ENCODE measurements at regions not wholly inside any gene's neighbourhood (a gene's known extent, or its start where the extent isn't known, plus 50 kb on each side); places are given as distances from the start of the nearest gene placed in this dataset.
"Not testable (repeated sequence)": the region's sequence is repeated elsewhere in the genome, so short reads cannot be mapped to it uniquely, and the experiment has no call there.

DNA sequence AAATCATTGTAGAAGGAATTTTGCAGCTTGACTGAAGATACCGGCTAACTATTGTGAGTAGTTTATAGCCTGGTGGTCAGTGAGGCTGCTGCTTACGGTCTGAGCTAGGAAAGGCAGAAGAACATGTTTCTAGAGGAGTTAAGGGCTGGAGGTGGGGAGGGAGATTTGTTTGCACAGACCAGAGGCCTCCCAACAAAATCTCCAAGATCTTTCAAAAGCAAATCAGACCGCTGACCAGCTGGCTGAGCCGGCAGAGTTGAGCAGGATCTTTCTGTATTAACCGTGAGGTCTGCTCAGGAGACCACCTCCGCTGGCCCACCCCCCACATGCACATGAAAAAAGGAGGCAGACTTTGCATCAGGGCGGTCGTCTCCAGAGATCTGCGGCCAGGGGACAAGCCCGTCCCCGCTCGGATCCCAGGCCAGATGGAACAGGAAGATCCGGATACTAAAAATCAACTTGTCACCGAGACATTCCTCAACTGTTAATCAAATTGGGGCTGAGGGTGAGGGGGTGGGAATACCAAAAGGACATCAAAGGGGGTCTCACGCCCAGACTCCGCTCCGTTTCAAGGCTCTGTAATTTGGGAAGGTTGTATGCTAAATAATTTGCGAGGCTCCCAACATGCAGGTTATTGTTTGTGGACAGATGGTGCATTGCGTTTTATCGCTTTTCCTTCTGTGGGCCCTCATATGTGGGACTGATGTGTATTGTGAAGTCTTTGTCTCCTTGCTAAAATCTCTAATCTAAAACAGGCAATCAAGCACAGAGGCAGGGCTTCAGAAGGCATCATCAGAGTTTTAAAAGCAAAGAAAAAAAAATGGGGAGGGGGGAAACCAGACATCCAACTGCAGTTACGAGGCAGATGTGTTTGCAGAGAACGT is 319.0 kb downstream of the ZNF536 start:
- DNase-seq: no peak

DNA sequence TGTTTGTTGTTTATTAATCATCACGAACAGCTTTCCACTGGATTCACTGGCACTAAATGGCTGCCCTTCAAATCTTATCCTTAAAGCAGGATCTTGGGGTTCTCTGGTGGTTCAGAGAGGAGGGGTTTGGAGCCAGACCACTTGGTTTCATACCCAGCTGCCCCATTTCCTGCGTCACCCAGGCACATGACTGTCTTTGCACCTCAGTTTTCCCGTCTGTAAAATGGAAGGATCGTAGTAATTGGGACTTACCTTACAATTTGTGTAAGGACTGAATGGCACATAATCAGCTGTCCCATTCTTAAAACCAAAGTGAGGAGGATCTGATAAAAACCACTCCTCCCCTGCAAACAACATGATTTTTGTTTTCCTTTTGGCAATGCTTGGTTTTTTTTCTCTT is 318.3 kb downstream of the ZNF536 start:
- DNase-seq: no peak

GRCh38 chr19:30689474-30689873 is 317.3 kb downstream of the ZNF536 start:
- DNase-seq: no peak

DNA sequence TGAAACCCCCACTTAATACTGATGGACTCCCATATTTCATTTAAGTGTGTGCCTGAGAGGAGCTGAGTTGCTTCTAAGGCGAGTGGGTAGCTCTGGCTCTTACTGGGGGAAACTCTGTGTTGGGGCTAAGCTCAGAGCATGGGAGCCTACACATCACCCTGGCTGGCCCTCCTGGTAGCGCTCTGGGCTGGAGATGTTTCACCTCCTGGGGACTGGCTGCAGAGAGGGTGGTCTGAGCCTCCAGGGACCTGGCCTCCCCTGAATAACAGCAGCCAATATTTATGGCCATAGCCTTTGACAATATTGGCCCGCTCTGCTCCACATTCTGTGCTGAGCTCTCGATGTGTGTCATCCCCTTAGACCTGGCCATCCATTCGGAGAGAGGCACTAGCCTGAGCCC is 316.5 kb downstream of the ZNF536 start:
- no peak for DNase-seq

- DNase-seq: no peak
These were observed 314.8 kb downstream of the ZNF536 start for GRCh38 chr19:30686826-30687566.

DNA sequence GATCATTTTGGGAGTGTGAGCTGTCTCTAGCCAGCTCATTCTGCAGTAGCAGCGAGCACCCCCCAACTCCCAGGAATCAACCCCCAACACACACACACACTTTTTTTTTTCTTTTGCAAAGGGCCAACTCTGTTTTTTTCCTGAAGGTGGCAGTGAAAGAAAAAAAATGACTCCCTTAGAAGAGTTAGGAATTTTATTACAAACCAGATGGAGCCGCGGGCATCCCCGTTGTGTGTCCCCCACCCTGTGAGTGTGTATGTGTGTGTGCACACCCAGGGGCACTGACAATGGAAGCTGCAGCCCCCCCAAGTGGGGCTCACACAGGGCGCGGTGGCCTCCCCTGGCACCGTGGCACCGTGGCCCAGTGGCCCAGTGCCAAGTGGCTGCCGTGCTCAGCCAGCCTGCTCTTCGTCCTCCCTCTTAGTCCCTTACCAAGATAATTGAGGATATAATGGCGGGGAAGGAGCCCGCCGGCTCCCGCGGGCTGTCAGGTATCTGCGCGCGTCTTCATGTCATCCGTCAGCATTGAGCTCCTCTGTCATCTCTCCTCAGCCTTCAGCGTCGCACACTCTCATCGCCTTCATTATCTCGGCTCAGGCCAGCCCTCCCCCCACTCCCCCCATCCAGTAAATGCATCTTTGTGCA is 314.1 kb downstream of the ZNF536 start:
- DNase-seq: no peak

DNA sequence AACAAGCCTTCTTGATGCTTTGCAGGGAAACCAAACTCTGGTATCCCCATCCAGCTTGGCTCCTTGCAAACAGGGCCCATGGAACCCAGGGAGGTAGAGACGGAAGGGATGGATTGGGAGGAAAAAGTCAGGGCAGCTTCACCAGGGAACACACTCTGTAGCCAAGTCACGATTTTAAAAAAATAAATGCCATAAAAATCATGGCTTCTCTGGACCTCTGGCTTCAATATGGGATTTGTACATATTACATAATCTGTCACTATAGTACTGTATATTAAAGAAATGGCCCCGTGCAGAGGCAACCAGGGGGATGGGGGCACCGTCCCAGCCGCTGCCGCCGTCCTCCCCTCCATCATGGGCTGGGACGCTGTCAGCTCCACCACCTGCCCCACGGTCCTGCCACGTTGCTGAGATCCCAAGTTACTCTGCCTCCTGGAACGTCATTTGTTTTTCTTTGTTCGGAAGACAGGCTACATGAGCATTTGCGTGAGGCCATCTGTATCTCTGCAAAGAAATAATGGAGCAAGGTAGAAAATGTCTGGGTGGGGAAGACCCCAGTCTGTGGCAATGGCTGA is 313.3 kb downstream of the ZNF536 start:
- DNase-seq: no peak

- no peak for DNase-seq
These were observed 312.4 kb downstream of the ZNF536 start for GRCh38 chr19:30684613-30685012.

DNA sequence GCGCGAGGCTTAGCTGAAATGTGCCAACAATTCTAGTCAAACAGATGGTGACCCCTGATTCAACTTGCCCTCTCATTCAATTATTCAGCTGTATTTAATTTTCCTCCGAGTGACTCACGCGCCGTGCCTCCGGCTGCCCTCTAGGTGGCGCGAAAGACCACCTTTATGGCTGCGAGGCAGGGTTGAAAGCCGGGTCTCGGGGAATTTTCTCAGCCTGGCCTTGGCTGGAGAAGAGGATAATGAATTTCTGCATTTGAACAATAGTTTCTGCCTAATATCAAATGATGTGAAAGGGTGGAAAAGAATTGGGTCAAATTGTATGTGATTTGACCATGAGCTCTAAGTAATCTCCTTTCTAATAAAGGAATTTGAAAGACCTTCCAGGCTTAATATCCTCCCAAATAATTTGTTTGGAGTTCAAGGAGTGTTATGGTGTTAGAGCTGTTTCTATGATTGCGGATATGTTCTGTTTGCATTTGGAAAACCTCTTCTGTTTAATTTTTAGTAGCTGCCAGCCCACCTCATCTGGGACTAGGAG is 310.9 kb downstream of the ZNF536 start:
- DNase-seq: peak in 1 of 2 donors; percentile 1

DNA sequence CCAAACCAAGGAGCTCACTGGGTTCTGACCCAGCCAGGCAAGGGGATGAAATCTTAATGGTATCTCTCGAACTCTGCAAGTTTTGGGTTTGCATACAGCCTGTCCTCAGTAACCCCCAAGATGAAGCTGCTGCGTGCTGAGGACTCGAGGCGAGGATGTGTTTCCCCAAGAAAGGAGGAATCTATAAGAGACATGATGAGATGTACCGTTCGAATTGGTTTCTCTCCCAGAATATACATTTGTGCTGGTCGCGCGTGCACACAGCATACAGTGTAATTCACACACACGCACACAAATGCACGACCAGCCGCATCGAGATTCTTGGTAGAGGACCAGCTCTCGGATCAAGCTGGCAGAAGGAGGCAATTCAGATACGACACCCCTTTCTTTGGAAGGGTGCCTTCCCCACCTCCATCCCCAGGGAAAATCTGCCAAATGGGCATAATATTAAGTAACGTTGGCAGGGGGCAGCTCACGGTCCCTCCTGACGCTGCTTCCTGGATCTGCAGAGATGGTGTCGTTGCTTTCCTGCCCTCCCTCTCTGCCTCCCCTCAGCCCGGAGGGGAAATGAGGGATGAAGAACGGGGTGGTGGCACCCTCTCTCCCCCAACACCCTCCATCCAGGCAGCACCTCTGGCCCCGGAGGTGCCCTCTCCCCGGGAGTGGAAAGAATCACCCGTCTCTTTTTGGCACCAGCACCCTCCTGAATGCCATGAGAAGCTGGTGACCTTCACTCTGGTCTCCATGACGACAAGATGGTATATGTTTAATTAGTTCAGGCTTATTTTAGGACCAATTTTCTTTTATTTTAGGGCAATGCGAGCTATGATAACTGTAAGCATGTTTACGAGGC is 310.2 kb downstream of the ZNF536 start:
- no peak for DNase-seq

DNA sequence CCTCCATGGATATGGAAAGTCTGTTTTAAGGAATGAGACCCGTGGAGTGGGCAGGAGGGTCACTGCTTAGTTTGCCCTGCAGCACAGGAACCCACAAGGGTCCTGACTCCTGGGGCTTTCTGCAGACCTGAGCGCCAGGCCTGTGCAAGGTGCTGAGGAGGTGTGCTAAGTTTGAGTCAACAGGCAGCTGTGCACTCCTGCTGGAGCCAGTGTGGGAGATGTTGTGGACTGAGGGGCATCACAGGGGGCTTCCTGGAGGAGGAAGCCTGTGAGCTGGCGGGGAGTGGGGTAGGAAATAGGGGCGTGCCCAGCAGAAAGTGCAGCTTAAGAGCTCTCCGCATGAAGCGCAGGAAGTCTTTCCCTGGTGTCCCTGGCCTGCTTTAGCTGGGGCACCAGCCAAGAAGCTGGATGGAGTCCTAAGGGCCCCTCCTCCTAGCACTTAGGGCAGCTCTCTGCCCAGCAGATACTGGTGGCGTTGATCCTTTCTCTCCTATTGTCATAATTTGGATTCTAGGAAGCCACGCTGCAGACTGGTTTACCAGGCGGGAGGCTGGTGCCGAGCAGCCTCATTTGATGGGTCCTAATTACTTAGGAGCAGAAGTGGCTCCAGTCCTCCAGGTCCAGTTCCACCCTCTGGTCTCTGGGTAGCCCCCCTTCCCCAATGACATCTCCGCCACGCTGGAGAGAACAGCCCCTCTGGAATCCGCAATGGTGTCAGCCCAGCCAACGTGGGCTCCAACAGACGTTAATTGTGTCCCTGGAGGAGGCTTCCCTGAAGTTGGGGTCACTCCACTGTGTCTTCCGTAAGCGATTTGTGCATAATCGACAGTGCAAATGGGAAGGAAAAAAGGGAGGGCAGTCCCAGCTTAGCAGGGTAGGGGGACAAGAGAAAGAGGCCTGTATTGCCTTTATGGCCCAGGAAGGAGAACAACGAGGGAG is 309.2 kb downstream of the ZNF536 start:
- DNase-seq: no peak

DNA sequence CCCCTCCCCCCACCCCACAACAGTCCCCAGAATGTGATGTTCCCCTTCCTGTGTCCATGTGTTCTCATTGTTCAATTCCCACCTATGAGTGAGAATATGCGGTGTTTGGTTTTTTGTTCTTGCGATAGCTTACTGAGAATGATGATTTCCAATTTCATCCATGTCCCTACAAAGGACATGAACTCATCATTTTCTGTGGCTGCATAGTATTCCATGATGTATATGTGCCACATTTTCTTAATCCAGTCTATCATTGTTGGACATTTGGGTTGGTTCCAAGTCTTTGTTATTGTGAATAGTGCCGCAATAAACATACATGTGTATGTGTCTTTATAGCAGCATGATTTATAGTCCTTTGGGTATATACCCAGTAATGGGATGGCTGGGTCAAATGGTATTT is 308.2 kb downstream of the ZNF536 start:
- not testable (repeated sequence) for DNase-seq

DNA sequence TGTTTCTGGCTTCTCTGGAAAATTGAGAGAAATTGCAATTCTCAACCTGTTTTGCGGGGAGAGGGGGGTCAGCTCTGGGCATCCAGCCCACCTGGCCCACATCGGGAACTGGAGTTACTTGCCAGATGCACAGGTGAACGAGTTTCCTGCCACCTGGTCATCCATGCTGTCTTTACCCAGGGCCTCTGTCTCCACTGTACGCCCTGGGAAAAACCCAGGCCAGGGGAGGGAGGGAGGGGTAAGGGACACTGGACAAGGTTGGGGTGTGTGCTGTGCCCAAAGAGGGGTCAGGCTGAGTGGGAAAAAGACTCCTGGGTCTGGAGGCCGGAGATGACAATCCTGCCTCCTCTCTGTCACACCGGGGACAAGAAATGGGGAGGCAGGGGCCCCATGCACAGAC is 307.6 kb downstream of the ZNF536 start:
- DNase-seq: no peak

GRCh38 chr19:30679153-30679702 is 307.0 kb downstream of the ZNF536 start:
- no peak for DNase-seq

DNA sequence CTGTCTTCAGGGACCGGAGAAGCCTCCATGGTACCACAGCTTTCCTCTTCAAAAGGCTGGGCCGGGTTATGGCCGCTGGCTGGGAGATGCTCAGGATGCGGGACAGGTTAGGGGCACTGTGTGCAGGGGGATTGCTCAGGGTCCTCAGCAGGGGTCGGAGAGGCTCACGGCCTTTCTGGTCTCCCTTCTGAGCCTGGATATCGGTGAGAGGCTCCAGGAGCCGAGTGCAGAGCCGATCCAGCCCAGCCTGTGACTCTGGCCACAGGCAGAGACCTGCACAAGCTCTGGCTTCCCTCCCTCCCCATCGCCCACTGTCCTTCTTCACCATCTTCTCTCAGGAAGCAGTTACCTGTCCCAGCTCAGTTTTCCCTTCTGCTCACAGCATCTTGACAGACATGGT is 306.0 kb downstream of the ZNF536 start:
- no peak for DNase-seq

- no peak for DNase-seq
These were observed 305.5 kb downstream of the ZNF536 start for GRCh38 chr19:30677702-30678101.

DNA sequence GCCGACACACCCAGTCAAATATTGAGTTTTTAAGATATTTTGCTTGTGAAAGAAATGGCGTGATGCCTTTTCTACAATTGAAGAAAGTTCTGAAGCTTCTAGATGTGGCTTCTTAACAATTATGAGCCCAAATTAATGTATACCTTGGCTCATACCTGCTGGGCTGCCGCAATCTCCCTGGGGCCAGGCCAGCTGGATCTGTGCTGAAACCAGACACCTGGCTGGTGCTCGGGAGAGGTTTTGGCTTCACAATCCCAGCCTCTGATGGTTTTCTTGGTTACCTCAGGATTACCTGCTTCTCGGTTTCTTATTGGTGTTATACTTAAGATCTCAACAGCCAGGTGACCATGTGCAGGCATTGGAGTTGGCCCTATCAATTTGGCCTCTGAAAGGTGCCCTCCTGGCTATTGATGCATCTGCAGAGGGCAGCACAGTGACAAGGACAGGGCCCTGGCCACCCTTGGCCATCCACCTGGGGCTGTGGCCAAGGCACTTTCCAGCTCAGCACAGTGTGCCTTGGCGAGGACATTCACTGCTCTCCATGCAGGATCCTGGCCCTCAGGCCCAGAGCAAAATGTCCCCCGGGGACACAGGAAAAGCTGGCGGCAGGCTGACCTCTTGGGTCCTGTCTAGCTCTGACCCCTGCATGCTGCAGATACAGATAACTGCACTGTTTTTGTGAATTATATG is 305.0 kb downstream of the ZNF536 start:
- DNase-seq: no peak

DNA sequence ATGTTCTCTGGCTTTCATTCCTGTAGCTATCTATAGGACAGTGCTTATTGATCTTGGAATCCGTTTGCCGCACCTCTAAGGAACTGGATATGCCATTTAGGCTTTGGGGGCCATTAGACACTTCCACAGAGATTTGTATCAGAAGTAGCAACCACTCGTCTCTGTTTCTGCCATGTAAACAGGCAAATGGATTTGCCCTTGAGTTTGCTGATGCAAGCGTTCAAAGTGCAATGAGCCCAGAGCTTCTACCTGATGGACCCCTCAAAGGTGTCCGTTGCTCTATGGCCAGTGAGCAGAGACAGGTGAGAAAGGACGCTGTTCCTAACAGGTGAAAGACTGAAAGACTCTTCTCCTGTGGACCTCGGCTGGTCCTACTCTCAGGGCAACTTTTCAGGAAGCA is 302.9 kb downstream of the ZNF536 start:
- no peak for DNase-seq

DNA sequence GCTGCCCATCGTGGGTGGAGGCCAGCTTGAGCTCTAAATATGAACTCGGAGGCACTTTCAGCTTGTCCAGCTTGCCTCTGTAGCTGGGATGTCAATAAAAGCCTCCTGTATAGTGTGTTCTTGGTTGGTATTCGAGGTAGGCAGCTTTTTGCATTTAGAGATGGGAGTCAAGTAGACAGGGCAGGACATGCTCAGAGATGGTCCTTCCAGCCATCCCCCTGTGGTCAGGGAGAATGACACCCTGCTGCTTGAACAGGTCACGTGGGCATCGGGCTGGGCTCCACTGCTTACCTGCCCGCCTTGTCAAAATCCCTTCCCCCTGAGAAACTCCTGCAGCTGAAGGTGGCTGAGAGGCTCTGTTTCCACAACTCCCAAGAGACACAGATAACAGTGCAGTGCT is 302.5 kb downstream of the ZNF536 start:
- DNase-seq: no peak

DNA sequence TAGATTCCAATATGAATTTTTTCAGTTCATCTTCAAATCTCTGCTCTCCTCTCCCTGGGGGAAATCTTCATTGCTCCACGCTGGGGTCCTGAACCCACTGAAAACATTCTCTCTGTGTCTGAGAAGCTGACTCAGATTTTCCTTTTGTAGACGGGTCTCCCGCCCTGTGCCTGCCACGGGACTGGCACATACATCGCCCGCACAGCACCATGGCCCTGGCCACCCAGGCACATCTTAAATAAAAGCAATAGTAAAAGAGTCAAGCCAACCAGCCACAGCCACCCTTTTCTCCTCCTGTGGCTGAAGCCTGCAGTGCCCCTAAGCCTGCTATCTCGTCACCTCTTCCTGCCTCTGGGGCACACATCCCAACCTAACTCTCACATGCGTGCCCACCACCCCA is 301.2 kb downstream of the ZNF536 start:
- no peak for DNase-seq
